Natural killer cell (primary cell): ENCODE measurements at regions not wholly inside any gene's neighbourhood (a gene's known extent, or its start where the extent isn't known, plus 50 kb on each side); places are given as distances from the start of the nearest gene placed in this dataset.

Experiments
- ATAC-seq, 3 donors: fragments of 150-1000 bp in 2 of 3; fragments of 200-7000 bp in 1 of 3; cut with Tn5 transposase; 1 replicate in 1 of 3; 2 replicates in 2 of 3; pipeline ENCODE4 v1.10.0; 2021; ENCODE audit warnings: mild to moderate bottlenecking in 2 of 3, moderate library complexity in 2 of 3
- DNase-seq, 2 donors: peaks; one replicate each; pipeline versions ENCODE4 v3.0.0 to v3.0.0-alpha.2; 2013 to 2021; ENCODE audit warnings: mixed read lengths in 1 of 2
- H3K27ac ChIP-seq: one replicate; pipeline ENCODE4 v1.5.1; 2013; ENCODE audit warnings: mild to moderate bottlenecking, low read length
- H3K27me3 ChIP-seq: one replicate; pipeline ENCODE4 v1.6.1; 2013; ENCODE audit warnings: low read length; ENCODE audit not compliant: control insufficient read depth, insufficient read depth
- H3K36me3 ChIP-seq: one replicate; pipeline ENCODE4 v1.6.1; 2013; ENCODE audit warnings: low read length; ENCODE audit not compliant: control insufficient read depth, insufficient read depth
- H3K4me1 ChIP-seq: one replicate; pipeline ENCODE4 v1.6.1; 2013; ENCODE audit warnings: low read length; ENCODE audit not compliant: control insufficient read depth, insufficient read depth
- H3K4me3 ChIP-seq: one replicate; pipeline ENCODE4 v1.5.1; 2013; ENCODE audit warnings: low read length
- H3K9me3 ChIP-seq: one replicate; pipeline ENCODE4 v1.6.1; 2013; ENCODE audit warnings: low read length; ENCODE audit not compliant: control insufficient read depth, insufficient read depth
- H3K27ac Mint-ChIP-seq, 2 donors: one replicate each; pipeline ENCODE4 v1.8.0; 2022; ENCODE audit warnings: mild to moderate bottlenecking in 2 of 2, mixed read lengths in 2 of 2, moderate library complexity in 1 of 2
- H3K27me3 Mint-ChIP-seq, 2 donors: one replicate each; pipeline ENCODE4 v1.8.0; 2022; ENCODE audit warnings: low read depth in 2 of 2, mixed read lengths in 2 of 2
- H3K36me3 Mint-ChIP-seq: one replicate; pipeline ENCODE4 v1.8.0; 2022; ENCODE audit warnings: mixed read lengths
- H3K4me1 Mint-ChIP-seq, 2 donors: one replicate each; pipeline ENCODE4 v1.8.0; 2022; ENCODE audit warnings: mixed read lengths in 2 of 2
- H3K4me3 Mint-ChIP-seq: one replicate; pipeline ENCODE4 v1.8.0; 2022; ENCODE audit warnings: mild to moderate bottlenecking, moderate library complexity, mixed read lengths
- H3K9me3 Mint-ChIP-seq, 2 donors: one replicate each; pipeline ENCODE4 v1.8.0; 2022; ENCODE audit warnings: mixed read lengths in 2 of 2
- CTCF ChIP-seq: fragments of 200-600 bp; IDR thresholded peaks from one replicate; pipeline ENCODE4 v1.8.0; 2022; ENCODE audit warnings: antibody characterized with exemption
- WGBS: methylation state at CpG from one replicate; pipeline ENCODE4 v1.1.7; 2013; ENCODE audit warnings: missing lambda C conversion rate; ENCODE audit not compliant: insufficient coverage; 5-methylcytosine and 5-hydroxymethylcytosine counted together
- intact Hi-C: fragments of 100-400 bp; cut with micrococcal nuclease; formaldehyde crosslinking; loops from one replicate; pipeline ENCODE4 v1.14.2; 2022

GRCh38 chr3:18238746-18239331 lies 186.3 kb downstream of the SATB1 start:
- Mint-ChIP-seq H3K27ac (no peak overlapping the region), H3K4me1 (no peaks in the 10 kb centered on the region), H3K9me3 (no peaks in the 10 kb centered on the region), H3K4me3 (no peak overlapping the region), H3K27me3 (peaks cover 0 to 8% of the 10 kb centered on the region in 2 donors), H3K36me3 (no peaks in the 10 kb centered on the region)
- DNase-seq (no peak), ATAC-seq (no peak)
- TF ChIP-seq CTCF: no peak
- H3K36me3 ChIP-seq: no peaks in the 10 kb centered on the region
- no peak overlapping the region for H3K4me3 ChIP-seq
- no peaks in the 10 kb centered on the region for H3K4me1 ChIP-seq
- no peak overlapping the region for H3K27ac ChIP-seq
- 42% methylated on average over 3 of the region's 3 CpGs for WGBS
- H3K27me3 ChIP-seq: no peaks in the 10 kb centered on the region
- no peaks in the 10 kb centered on the region for H3K9me3 ChIP-seq
- intact Hi-C loops: no loop called here

- peaks cover under 1 to 6% of the 10 kb centered on the region in 2 donors for H3K27me3 Mint-ChIP-seq
- no peaks in the 10 kb centered on the region for H3K9me3 ChIP-seq
- no peaks in the 10 kb centered on the region for H3K36me3 ChIP-seq
- no peak for DNase-seq
- no peak for ATAC-seq
- H3K36me3 Mint-ChIP-seq: no peaks in the 10 kb centered on the region
- no peak for TF ChIP-seq CTCF
- H3K27ac ChIP-seq: no peak overlapping the region
- WGBS: 89% methylated on average over 2 of the region's 2 CpGs
- intact Hi-C loops: no loop called here
- H3K27ac Mint-ChIP-seq: no peak overlapping the region
- H3K4me3 ChIP-seq: no peak overlapping the region
- H3K4me1 Mint-ChIP-seq: no peaks in the 10 kb centered on the region
- H3K27me3 ChIP-seq: no peaks in the 10 kb centered on the region
- H3K4me1 ChIP-seq: no peaks in the 10 kb centered on the region
- H3K4me3 Mint-ChIP-seq: no peak overlapping the region
- H3K9me3 Mint-ChIP-seq: no peaks in the 10 kb centered on the region
These were observed 186.8 kb downstream of the SATB1 start for GRCh38 chr3:18238332-18238731.

GRCh38 chr3:18237251-18238005 lies 187.7 kb downstream of the SATB1 start:
- no peak overlapping the region for H3K4me3 Mint-ChIP-seq

More at GRCh38 chr3:18237251-18238005, 187.7 kb downstream of the SATB1 start:
- Mint-ChIP-seq H3K27me3 (peaks cover 9 to 11% of the 10 kb centered on the region in 2 donors), H3K4me1 (no peaks in the 10 kb centered on the region), H3K9me3 (no peaks in the 10 kb centered on the region), H3K27ac (no peak overlapping the region), H3K36me3 (no peaks in the 10 kb centered on the region)
- Histone ChIP-seq H3K4me1 (no peaks in the 10 kb centered on the region), H3K4me3 (no peak overlapping the region), H3K36me3 (no peaks in the 10 kb centered on the region), H3K9me3 (no peaks in the 10 kb centered on the region), H3K27me3 (no peaks in the 10 kb centered on the region), H3K27ac (no peak overlapping the region)
- TF ChIP-seq CTCF: no peak
- 75% methylated on average over 5 of the region's 5 CpGs for WGBS
- no peak for DNase-seq
- intact Hi-C loops: no loop called here
- no peak for ATAC-seq
